ENCODE measurements at regions not wholly inside any gene's neighbourhood (a gene's known extent, or its start where the extent isn't known, plus 50 kb on each side); places are given as distances from the start of the nearest gene placed in this dataset.

DNA sequence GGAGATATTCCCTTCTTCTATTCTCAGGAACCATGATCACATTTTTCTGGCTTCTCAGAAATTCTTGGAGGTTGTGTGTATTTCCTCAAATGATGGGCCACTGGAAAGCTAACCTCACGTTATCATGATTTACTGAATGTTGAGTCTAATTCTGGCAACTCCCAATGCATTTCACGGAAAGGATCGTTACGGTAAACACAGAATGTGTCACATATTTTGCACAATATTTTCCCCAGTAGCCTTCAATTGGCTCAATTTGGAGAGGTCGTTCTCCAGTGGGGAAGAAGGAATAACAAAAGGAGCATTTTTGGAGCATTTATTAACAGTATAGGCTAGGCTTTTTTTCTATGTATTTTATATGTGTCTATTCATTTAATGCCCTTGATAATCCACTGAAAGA is 450.3 kb downstream of the HAPSTR1 start:
- H3K4me3 ChIP-seq (ENCODE audit: low read depth, low read length), result no peak overlapping the region
- no peak for DNase-seq (ENCODE audit: low read depth)
- TF ChIP-seq, protein P1, sequence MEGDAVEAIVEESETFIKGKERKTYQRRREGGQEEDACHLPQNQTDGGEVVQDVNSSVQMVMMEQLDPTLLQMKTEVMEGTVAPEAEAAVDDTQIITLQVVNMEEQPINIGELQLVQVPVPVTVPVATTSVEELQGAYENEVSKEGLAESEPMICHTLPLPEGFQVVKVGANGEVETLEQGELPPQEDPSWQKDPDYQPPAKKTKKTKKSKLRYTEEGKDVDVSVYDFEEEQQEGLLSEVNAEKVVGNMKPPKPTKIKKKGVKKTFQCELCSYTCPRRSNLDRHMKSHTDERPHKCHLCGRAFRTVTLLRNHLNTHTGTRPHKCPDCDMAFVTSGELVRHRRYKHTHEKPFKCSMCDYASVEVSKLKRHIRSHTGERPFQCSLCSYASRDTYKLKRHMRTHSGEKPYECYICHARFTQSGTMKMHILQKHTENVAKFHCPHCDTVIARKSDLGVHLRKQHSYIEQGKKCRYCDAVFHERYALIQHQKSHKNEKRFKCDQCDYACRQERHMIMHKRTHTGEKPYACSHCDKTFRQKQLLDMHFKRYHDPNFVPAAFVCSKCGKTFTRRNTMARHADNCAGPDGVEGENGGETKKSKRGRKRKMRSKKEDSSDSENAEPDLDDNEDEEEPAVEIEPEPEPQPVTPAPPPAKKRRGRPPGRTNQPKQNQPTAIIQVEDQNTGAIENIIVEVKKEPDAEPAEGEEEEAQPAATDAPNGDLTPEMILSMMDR (IDR thresholded peaks at IDR 0.05; ENCODE audit: insufficient read depth, low read depth, low read length), result no peak

DNA sequence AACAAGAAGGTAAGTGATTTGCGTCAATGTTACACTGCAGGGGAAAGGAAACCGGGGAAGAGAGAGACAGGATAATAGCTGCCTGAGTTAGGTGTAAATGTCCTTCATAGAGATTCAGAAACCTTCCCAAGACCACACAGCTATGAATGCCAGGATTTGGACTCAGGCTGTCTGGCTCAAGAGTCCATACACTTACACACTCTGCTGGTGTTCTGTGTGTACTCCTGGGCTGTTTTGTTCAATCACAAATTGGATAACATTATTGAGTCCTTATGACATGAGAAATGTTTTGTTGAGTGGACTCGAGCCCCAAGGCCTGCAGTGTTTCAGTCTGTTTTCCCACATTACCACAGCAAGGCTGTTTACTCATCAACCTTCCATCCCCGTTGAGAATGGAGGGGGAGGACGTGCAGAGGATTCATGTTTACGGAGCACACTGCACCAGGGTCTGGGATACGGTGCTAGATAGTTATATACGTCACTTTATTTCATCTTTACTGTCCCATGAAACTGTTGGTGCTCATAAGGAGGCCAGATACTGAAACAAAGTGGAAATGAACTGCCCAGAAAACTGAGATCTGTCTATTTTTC is 450.8 kb downstream of the HAPSTR1 start:
- no peak for DNase-seq (ENCODE audit: low read depth)
- TF ChIP-seq, protein P1 (IDR thresholded peaks at IDR 0.05; ENCODE audit: insufficient read depth, low read depth, low read length), result no peak
- no peak overlapping the region for H3K4me3 ChIP-seq (ENCODE audit: low read depth, low read length)

DNA sequence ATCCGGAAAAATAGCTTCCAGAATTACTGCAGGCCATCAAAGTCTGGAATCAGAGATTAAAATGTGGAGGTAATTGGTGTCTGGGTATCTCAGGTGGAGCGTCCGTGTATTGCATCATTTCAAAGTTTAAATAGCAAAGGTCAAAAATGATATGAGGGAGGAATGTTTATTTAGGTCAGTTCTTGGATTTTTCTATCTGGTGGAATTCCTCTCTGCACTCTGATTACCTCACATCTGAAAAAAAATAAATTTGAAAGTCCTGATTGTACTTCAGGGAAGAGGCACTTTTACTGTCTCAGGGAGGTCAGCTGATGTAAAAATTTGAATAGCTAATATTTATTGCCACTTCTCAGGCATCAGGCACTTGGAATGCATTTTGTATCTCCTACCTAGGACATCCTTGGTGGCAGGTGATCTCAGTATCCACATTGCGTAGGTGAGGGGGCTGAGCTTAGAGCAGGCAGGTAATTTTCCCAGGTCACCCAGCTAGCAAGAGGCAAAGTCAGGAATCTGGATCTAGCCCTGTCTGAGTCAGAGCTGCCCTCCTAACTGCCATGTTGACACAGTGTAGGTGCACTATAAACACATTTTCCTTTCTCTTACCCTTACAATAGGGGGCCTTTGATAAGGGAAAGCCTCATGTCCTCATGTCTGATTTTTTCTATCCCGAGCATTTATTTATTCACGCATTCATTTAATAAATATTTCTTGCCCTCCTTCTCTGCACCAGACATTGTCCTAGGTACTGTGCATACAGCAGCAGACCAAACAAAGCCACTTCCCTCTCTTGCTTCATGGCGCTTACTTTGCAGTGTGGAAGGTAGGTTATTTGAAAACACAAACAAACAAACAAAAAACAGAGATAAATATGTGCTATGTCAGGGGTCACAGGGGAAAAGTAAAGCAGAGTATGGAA is 454.3 kb downstream of the HAPSTR1 start:
- no peak for DNase-seq (ENCODE audit: low read depth)
- TF ChIP-seq, protein P1 (IDR thresholded peaks at IDR 0.05; ENCODE audit: insufficient read depth, low read depth, low read length), result no peak
- H3K4me3 ChIP-seq (ENCODE audit: low read depth, low read length), result no peak overlapping the region

DNA sequence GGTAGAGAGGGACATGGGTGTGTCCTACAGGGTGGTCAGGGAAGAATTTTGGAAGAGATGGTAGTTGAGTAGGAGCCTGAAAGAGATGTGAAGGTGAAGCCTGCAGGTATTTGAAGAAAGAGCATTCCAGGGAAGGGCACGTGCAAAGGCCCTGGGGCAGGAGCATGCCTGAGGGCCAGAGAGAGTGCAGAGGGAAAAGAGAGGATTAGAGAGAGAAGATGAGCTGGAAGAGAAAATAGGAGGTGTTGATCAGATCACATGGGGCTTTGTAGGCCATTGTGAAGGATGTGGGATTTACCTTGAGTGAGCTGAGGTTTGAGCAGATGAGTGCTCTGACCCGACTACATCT is 455.0 kb downstream of the HAPSTR1 start:
- TF ChIP-seq, protein P1 (IDR thresholded peaks at IDR 0.05; ENCODE audit: insufficient read depth, low read depth, low read length), result no peak
- DNase-seq (ENCODE audit: low read depth), result no peak
- H3K4me3 ChIP-seq (ENCODE audit: low read depth, low read length), result no peak overlapping the region

DNA sequence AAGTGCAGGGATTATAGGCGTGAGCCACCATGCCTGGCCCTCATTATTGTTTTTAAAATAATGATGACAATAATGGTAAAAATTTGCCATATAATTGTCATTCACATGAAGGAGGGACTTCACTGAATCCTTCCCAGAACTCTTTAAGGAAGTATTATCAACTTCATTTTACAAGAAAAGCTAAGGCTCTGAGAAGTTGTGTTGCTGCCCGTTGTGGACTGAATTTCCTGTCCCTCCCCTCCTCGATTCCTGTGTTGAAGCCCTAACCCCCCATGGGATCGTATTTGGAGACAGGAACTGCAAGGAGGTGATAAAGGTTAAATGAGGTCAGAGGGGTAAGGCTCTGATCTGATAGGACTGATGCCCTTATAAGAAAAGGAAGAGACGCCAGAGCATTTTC is 458.0 kb downstream of the HAPSTR1 start:
- TF ChIP-seq, protein P1 (IDR thresholded peaks at IDR 0.05; ENCODE audit: insufficient read depth, low read depth, low read length), result no peak
- no peak for DNase-seq (ENCODE audit: low read depth)

DNA sequence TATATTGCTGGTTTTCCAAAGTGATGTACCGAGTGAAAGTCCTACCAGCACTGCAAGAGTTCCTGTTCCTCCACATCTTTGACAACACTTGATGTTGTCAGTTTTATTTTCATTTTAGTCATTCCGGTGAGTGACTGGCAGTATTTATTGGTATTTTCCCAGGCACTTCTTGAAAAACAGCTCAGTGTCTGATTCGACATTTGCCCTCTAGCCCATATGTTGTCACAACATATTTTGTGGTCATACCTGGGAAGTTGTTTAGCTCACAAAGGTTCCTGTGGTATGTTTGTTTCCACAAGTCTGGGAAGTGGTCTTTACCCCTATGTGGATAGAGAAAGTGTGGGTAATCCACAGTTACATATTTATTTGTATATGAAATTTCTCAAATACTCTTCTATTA is 463.6 kb downstream of the HAPSTR1 start:
- no peak overlapping the region for H3K4me3 ChIP-seq (ENCODE audit: low read depth, low read length)
- TF ChIP-seq, protein P1 (IDR thresholded peaks at IDR 0.05; ENCODE audit: insufficient read depth, low read depth, low read length), result no peak
- DNase-seq (ENCODE audit: low read depth), result no peak

More for the DNA sequence above, 458.0 kb downstream of the HAPSTR1 start:
- H3K4me3 ChIP-seq (ENCODE audit: low read depth, low read length), result no peak overlapping the region

Data from fibroblast of villous mesenchyme (primary cell).